ENCODE measurements at regions not wholly inside any gene's neighbourhood (a gene's known extent, or its start where the extent isn't known, plus 50 kb on each side); places are given as distances from the start of the nearest gene placed in this dataset.

GRCh38 chr18:8514409-8514808 lies 94.8 kb upstream of the RAB12 start:
- POLR2A ChIA-PET = no interaction called here
- no peaks in the 10 kb centered on the region for H3K79me2 ChIP-seq (ENCODE audit: control insufficient read depth, insufficient read depth, low read length)
- CTCF ChIA-PET = no interaction called here
- H3K4me1 ChIP-seq (ENCODE audit: control insufficient read depth, extremely low read depth, insufficient read depth, low read length) = no peaks in the 10 kb centered on the region
- H2AFZ ChIP-seq (ENCODE audit: low read depth, low read length) = no peak overlapping the region
- no peaks in the 10 kb centered on the region for H3K9me1 ChIP-seq (replicated peaks; ENCODE audit: control insufficient read depth, extremely low read depth, insufficient read depth, low read length)
- FAIRE-seq = no peak
- no peaks in the 10 kb centered on the region for H4K20me1 ChIP-seq (replicated peaks; ENCODE audit: control insufficient read depth, extremely low read depth, insufficient read depth, low read length)
- intact Hi-C loops (cut with micrococcal nuclease) = no loop called here
- no peak overlapping the region for H3K27ac ChIP-seq (ENCODE audit: insufficient read depth, low read depth, low read length)
- no peak overlapping the region for H3K9ac ChIP-seq (replicated peaks; ENCODE audit: extremely low read depth, insufficient read depth, low read length)
- no peak overlapping the region for H3K4me2 ChIP-seq (ENCODE audit: insufficient read depth, low read length)
- no peak for DNase-seq (ENCODE audit: low read depth, low spot score)
- H3K4me3 ChIP-seq (replicated peaks in 1 of 3; ENCODE audit: insufficient read depth in 1 of 3, low read depth in 1 of 3, low read length in 3 of 3) = no peak overlapping the region
- no peaks in the 10 kb centered on the region for H3K9me3 ChIP-seq (replicated peaks; ENCODE audit: control insufficient read depth, insufficient read depth, low read length)
- TF ChIP-seq POLR2AphosphoS5 (IDR thresholded peaks at IDR 0.05; ENCODE audit: insufficient read depth, low read depth, low read length) = no peak
- no peak for TF ChIP-seq JUN (IDR thresholded peaks at IDR 0.05; ENCODE audit: borderline replicate concordance, insufficient read depth, insufficient read length, low read depth)
- no peak for TF ChIP-seq CTCF (IDR thresholded peaks at IDR 0.05; ENCODE audit: extremely low read depth in 1 of 2, insufficient read depth in 1 of 2, low read depth in 1 of 2, low read length in 2 of 2)
- TF ChIP-seq POLR2A (IDR thresholded peaks at IDR 0.05; ENCODE audit: low read depth, low read length) = no peak
- no peak for TF ChIP-seq MAX (IDR thresholded peaks at IDR 0.05; ENCODE audit: insufficient read depth, insufficient read length)
- TF ChIP-seq MYC (IDR thresholded peaks at IDR 0.05; ENCODE audit: low read depth, low read length) = no peak
- BruUV-seq (replicated peaks) = no TSS peak
- no peaks in the 10 kb centered on the region for H3K36me3 ChIP-seq (ENCODE audit: control insufficient read depth in 2 of 2, extremely low read depth in 1 of 2, insufficient read depth in 2 of 2, low read length in 2 of 2)
- no peaks in the 10 kb centered on the region for H3K27me3 ChIP-seq (ENCODE audit: control insufficient read depth in 2 of 2, insufficient read depth in 2 of 2, low read length in 2 of 2)
- dilution Hi-C loops (cut with MboI; ENCODE audit: extremely low pct_ligation_motif_present, low sequenced_read_pairs) = no loop called here
